HG03045 (cell line): ENCODE measurements at regions not wholly inside any gene's neighbourhood (a gene's known extent, or its start where the extent isn't known, plus 50 kb on each side); places are given as distances from the start of the nearest gene placed in this dataset.
"Not testable (repeated sequence)": the region's sequence is repeated elsewhere in the genome, so short reads cannot be mapped to it uniquely, and the experiment has no call there.

ENCODE experiments used
- ATAC-seq: cut with Tn5 transposase; IDR thresholded peaks from one replicate; pipeline ENCODE4 v1.9.1; 2021; ENCODE audit warnings: mild to moderate bottlenecking, moderate library complexity; ENCODE audit not compliant: unreplicated experiment

DNA sequence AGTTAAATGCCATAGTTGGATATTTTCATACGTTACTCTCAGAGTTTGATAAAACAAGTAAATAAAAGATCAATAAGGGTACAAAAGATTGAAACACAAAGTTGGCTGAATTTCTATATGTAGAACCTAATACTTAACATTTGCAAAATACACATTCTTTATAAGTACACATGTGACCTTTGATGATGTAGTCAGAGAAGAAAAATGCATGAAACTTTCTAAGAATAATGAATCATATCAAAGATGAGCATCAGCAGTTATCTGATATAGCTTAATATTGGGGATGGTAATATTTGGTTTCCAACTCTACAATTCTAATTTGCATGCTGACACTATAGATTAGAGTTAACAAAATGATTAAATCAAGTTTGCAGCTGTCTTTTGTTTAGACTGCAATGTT is 188.0 kb upstream of the TGFBR2 start:
- no peak for ATAC-seq

GRCh38 chr3:30421266-30421665 is 185.1 kb upstream of the TGFBR2 start:
- no peak for ATAC-seq

DNA sequence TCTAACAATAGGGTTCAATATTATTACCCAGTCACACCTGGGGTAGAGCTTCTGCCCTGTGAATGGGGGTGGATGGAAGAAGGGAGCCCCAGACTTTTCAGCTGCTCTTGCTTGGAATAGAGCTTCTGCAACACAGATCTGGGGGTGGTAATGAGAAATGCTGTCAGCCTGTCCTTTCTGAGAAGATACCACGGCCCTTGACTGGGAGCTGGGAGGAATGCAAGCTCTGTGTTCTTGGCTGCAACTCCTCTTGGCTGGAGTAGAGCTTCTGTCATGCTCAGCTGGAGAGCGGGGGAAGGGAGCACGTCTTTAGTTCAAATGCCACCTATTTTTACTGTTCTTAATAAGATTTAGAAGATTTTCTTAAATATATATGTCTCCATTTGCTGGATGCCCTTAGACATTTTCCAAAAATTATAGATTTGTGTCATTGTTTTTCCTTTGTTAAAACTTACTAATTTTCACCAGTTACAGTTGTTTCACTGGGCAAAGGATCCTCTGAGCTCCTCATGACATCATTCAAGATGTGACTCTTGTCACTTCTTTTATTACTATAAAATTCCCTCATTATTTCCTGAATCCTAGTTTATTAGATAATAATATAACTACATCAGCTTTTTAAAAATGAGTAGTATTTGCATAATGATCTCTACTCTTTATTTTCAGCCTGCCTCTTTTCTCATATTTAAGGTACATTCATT is 180.0 kb upstream of the TGFBR2 start:
- no peak for ATAC-seq

DNA sequence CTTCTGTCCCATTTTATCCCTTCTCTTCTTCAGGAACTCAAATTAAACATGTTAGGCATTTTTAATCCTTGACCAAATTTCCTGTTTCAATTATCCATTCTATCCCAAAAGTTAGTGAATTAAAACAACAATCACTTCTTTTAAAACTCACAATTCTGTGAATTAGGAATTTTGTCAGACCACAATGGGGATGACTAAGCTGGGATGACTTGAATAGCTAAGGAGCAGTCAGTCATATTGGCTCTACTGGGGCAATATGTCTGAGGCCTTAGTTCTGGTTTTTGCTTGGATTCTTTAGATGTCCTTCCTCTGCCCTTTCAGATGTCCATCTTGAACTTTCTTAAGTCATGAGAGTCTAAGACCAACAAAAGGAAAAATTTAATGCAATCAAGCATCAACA is 178.2 kb upstream of the TGFBR2 start:
- no peak for ATAC-seq

DNA sequence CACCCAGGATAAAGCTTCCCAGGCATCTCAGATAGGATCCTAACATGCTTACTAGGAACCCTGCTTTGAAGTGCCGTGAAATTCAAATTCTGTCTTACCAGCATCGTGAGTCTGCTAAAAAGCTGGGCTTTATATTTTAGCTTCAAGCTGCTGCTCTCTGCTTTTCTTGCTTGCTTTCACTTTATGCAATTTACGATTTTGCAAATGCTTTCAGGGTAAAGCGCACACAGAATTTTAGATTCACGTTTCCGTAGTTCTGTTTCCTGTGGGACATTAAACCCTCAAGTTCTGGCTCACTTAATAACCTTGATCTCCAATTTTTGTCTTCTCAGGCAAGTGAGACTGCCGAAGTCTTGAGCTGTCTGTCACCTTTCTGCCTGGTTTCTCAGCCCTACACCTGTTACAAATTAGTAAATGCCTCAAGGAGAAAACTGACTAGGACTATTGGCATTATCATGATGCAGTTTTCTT is 170.5 kb upstream of the TGFBR2 start:
- ATAC-seq, result no peak

- no peak for ATAC-seq
Observed at GRCh38 chr3:30437171-30437601, 169.2 kb upstream of the TGFBR2 start.

- no peak for ATAC-seq
Observed at GRCh38 chr3:30438126-30438525, 168.3 kb upstream of the TGFBR2 start.

DNA sequence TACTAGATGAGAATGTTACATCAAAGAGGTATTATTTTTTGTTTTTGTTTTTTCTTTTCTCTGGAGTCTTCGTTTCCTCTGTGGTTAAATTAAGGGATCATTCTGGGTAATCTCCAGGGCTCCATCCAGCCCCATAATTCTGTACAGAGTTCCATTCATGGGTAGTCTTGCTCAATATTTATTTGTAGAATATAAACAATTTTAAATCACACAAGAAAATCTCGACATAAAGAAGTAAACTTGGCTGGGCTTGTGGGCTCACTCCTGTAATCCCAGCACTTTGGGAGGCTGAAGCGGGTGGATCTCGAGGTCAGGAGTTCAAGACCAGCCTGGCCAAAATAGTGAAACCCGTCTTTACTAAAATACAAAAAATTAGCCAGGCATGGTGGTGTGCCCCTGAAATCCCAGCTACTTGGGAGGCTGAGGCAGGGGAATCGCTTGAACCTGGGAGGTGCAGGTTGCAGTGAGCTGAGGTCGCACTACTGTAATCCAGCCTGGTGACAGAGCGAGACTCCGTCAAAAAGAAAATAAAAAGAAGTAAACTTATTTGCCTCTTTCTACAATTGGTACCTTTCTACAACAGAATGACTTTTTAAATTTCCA is 166.8 kb upstream of the TGFBR2 start:
- no peak for ATAC-seq

DNA sequence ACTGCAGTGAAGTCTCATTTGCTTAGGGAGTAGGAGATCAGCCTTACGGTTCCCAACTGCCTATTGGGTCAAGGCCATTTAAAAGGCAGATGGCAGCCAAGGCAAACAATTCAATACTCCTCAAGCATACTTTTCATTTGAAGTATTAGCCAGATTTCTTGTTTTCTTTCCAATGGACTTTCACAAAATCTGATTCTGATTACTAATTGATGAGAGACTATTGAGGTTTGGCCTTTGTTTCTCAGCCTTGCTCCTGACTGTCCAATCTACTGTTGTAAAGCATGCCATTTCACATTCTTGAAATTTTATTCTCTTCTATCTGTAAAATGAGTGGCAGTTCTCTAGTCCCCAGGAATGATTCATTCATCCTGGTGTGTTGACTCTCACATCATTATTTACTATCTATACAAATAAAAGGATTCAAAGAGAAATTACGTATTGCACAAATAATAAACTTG is 166.2 kb upstream of the TGFBR2 start:
- no peak for ATAC-seq

DNA sequence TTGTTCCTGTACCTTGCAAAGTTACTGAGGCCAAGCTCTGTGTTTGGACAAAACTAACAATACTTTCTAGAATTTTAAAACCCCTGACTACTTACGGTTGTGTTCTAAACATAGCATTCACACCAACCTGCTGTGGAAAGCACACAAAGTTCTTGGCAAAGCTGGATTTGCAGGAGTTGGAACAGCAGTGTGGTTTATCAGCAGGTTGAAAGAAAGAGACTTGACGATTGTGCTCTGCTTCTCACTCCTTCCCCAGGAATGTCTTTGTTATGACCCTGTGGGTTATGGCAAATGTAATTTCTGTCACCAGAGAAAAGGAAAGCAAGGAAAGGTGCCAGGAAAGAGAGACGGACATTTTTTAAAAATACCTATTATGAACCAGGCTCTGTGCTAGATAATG is 165.5 kb upstream of the TGFBR2 start:
- no peak for ATAC-seq

GRCh38 chr3:30443756-30444673 is 162.4 kb upstream of the TGFBR2 start:
- no peak for ATAC-seq

GRCh38 chr3:30448450-30449289 is 157.7 kb upstream of the TGFBR2 start:
- ATAC-seq, result no peak

DNA sequence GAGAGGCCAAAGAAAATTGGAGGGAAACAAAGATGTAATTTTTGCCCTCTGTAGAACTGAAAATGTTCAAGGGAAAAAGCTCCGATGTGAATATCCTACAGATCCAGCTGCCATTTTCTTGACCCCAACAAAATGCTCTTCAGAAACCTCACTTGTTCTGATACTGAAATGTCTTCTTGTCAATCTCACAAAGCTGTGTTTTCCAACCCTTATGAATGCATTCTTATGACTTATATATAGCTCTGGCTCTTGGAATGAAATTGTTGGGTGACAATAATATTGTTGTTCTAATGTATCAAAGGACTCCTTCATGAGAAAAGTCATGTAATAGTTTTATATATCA is 157.1 kb upstream of the TGFBR2 start:
- ATAC-seq, result no peak

DNA sequence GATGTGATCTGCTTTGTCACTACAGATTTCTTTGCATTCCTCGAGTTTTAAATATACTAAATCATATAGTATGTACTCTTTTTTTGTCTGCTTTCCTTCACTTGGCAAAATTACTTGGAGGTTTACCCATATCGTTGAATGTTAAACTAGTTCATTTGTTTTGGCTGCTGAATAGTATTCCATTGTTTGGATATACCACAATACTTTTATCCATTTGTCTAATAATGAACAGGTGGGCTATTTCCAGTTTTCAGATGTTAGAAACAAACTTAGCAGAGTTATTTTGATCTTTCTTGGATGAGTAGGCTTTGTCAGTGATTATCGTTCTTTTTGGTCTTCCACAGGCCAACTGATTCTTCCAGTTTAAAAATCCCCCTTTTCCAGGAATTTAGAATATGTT is 154.0 kb upstream of the TGFBR2 start:
- no peak for ATAC-seq

DNA sequence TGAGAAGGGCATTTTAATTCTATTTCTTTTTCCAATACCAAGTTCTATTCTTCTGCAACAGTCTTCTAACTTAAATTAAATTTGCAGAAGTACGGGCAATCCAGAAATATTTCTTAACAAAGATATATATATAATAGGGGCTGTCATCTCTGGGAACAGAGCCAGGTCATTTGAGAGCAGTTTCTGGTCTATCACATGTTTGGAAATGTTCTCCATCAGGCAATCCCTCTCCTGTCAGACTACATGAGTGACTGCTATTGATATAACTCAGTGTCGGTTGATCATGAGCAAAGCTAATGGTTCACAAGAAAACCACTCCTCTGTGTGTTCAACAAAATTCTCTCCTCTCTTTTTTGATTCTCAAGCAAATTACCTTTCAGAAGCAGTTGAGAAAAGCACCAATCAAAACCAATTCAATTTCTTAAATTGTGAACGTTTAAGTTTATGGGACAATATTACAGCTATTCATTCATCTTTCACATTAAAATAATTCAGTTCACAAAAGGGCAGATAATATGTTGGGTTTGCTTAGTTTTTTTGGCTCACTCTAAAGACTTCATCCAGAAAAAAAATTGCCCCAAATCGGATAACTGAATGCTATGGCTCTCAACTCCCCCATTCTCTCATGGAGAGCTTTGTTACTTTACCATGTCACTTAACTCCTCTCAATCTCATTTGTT is 152.9 kb upstream of the TGFBR2 start:
- no peak for ATAC-seq

- no peak for ATAC-seq
Observed at GRCh38 chr3:30454636-30455035, 151.8 kb upstream of the TGFBR2 start.

GRCh38 chr3:30455112-30455511 is 151.3 kb upstream of the TGFBR2 start:
- ATAC-seq, result not testable (repeated sequence)

DNA sequence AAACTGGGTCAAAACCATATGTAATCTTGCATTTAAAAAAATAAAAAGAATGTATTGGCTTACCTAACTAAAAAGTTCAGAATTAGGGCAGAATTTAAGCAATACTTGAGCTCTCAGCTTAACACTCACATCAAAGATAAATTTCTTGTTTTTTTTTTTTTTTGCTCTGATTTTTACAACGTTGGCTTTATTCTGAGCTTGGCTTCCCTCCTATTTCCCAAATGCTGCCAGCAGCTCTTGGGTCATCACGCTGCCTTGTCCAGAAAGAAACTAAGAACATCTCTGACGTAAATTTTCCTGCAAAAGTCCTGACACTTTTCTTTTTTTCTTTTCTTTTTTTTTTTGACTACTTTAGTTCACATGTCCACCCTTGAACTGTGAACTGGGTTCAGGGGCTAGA is 150.6 kb upstream of the TGFBR2 start:
- no peak for ATAC-seq

DNA sequence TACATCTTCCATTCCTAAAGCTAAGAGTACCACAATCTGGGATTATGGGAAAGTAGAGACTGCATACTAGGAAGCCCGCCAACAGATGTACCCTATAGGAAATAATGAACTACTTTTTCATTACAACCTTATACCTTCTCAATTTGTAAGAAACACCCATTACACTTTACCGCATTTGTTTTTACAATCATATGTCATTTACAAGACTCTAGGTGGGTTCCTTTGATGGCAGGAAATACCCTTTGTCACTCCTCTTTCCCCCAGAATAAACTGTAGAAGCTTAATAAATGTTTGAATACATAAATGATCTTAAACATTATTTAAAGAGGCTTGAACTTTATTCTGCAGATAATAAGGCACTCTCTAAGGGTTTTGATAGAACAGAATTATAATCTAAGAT is 150.1 kb upstream of the TGFBR2 start:
- ATAC-seq, result no peak

DNA sequence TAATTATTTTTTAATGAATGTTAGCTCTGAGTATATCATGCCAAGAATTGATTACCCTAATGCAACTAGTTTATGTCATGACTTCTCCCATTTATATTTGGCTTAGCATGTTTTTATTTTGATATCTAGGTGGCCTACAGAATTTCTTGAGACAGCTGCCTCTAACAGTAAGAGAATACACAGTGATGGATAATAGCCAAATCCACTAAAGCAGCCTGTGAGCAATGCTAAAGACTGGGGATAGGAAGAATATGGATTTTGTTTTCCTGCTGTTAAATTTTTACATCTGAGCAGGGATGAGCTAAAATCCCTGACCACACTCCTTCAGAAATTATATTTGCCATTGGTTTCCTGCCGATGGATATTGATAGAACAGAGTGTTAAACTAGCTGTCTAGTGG is 149.3 kb upstream of the TGFBR2 start:
- ATAC-seq, result no peak
